ENCODE measurements at regions not wholly inside any gene's neighbourhood (a gene's known extent, or its start where the extent isn't known, plus 50 kb on each side); places are given as distances from the start of the nearest gene placed in this dataset.
A peak's percentile ranks its signal among the peaks of the same experiment; 100 is the strongest.
"Not testable (repeated sequence)": the region's sequence is repeated elsewhere in the genome, so short reads cannot be mapped to it uniquely, and the experiment has no call there.

DNA sequence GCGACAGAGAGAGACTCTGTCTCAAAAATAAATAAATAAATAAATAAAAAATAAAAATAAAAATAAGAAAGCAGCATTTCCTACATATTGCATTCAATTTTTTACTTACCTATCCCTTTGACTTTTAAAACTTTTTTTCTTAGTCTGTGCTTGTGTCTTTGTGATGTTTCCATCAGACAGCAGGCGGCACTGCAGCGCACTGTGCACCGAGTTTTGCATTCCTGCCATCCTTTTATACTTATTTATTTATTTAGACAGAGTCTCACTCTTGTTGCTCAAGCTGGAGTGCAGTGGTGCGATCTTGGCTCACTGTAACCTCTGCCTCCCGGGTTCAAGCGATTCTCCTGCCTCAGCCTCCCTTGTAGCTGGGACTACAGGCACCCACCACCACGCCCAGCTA is 203.9 kb downstream of the SPATA31A1 start:
- H3K4me1 ChIP-seq (ENCODE audit: control insufficient read depth, insufficient read depth, low read length); RAD21 ChIA-PET (ENCODE audit: unreplicated experiment); H3K9ac ChIP-seq (ENCODE audit: control insufficient read depth, insufficient read depth, low read length); DNase-seq (ENCODE audit: low read depth, low spot score); POLR2A ChIA-PET; H3K4me3 ChIP-seq; H4K20me1 ChIP-seq (ENCODE audit: control insufficient read depth, insufficient read depth); in situ Hi-C loops (cut with MboI); intact Hi-C loops (cut with micrococcal nuclease; ENCODE audit: unreplicated experiment); H3K27me3 ChIP-seq (replicated peaks in 1 of 2; ENCODE audit: control insufficient read depth in 2 of 2, insufficient read depth in 2 of 2, low read length in 1 of 2); BruUV-seq (replicated peaks); SMC1A ChIA-PET (ENCODE audit: uncharacterized antibody, unreplicated experiment); H2AFZ ChIP-seq (ENCODE audit: control insufficient read depth, low read depth, low read length); H3K79me2 ChIP-seq (ENCODE audit: control insufficient read depth, insufficient read depth, low read length); H3K36me3 ChIP-seq (ENCODE audit: control insufficient read depth in 2 of 2, insufficient read depth in 2 of 2, low read length in 1 of 2); FAIRE-seq; CTCF ChIA-PET; H3K27ac ChIP-seq (ENCODE audit: control insufficient read depth, insufficient read depth); H3K4me2 ChIP-seq (ENCODE audit: control insufficient read depth, insufficient read depth); H3K9me3 ChIP-seq (replicated peaks; ENCODE audit: control insufficient read depth, insufficient read depth, low read length): not testable (repeated sequence)
- TF ChIP-seq, protein P1, sequence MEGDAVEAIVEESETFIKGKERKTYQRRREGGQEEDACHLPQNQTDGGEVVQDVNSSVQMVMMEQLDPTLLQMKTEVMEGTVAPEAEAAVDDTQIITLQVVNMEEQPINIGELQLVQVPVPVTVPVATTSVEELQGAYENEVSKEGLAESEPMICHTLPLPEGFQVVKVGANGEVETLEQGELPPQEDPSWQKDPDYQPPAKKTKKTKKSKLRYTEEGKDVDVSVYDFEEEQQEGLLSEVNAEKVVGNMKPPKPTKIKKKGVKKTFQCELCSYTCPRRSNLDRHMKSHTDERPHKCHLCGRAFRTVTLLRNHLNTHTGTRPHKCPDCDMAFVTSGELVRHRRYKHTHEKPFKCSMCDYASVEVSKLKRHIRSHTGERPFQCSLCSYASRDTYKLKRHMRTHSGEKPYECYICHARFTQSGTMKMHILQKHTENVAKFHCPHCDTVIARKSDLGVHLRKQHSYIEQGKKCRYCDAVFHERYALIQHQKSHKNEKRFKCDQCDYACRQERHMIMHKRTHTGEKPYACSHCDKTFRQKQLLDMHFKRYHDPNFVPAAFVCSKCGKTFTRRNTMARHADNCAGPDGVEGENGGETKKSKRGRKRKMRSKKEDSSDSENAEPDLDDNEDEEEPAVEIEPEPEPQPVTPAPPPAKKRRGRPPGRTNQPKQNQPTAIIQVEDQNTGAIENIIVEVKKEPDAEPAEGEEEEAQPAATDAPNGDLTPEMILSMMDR (IDR thresholded peaks at IDR 0.05 in 2 of 3, conservative IDR thresholded peaks at IDR 0.05 in 1 of 3; ENCODE audit: control insufficient read depth in 2 of 3, extremely low read depth in 1 of 3, insufficient read depth in 1 of 3, low read depth in 3 of 3, low read length in 3 of 3): peak in 1 of 3 experiments; percentile 36; a peak in 1 of 6 replicates
- TF ChIP-seq RAD21 (IDR thresholded peaks at IDR 0.05; ENCODE audit: insufficient read depth, low read depth, low read length): peak; percentile 32; the same call in 1 of the 2 replicates
- 46% methylated on average over 8 of the region's 8 CpGs for WGBS (ENCODE audit: insufficient coverage, insufficient replicate concordance, low lambda C conversion rate, missing lambda C conversion rate)
- peak; percentile 66 for ATAC-seq

DNA sequence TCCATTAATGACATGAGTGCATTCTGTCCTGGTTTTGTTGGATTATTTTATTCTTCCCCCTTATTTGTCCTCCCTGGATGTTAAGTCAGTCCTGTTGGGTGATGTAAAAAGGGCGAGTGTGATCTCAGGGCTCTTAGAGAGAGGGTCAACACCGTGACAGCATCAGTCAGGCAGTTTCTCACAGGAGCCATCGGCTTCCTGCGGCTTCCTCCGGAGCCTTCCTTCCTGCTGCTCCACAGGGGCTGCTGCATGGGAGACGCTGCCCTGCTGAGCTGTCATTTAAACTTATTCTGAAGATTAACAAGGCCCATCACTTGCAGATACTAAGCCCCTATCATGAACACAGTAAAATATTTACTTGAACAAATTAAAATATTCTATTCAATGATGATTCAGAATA is 211.3 kb downstream of the SPATA31A1 start:
- BruUV-seq (replicated peaks): not testable (repeated sequence)

DNA sequence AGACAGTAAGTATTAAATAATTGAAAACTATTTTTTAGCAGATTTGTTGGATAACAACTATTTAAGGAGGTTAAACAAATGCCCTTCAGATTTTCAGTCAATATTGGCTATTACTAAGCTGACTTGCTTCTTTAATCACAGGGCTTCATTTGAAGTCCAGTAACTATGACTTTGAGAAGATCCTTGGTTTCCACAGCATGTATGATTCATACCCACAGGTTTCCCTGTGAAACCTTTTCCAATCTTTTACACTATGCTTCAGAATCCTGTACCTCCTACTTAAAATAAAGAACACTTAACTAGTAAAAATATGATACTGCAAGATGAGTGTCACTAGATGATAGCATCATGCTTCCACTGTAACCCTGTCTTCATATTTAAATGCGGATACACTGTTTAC is 211.9 kb downstream of the SPATA31A1 start:
- FAIRE-seq; intact Hi-C loops (cut with micrococcal nuclease; ENCODE audit: unreplicated experiment): not testable (repeated sequence)
- WGBS (ENCODE audit: insufficient coverage, insufficient replicate concordance, low lambda C conversion rate, missing lambda C conversion rate): 83% methylated on average over 1 of the region's 1 CpG

More for the DNA sequence above, 211.3 kb downstream of the SPATA31A1 start:
- H3K4me3 ChIP-seq; intact Hi-C loops (cut with micrococcal nuclease; ENCODE audit: unreplicated experiment); H4K20me1 ChIP-seq (ENCODE audit: control insufficient read depth, insufficient read depth); FAIRE-seq; in situ Hi-C loops (cut with MboI); ATAC-seq; SMC1A ChIA-PET (ENCODE audit: uncharacterized antibody, unreplicated experiment); H3K27me3 ChIP-seq (replicated peaks in 1 of 2; ENCODE audit: control insufficient read depth in 2 of 2, insufficient read depth in 2 of 2, low read length in 1 of 2); H3K4me2 ChIP-seq (ENCODE audit: control insufficient read depth, insufficient read depth); H3K79me2 ChIP-seq (ENCODE audit: control insufficient read depth, insufficient read depth, low read length); H3K27ac ChIP-seq (ENCODE audit: control insufficient read depth, insufficient read depth); H3K36me3 ChIP-seq (ENCODE audit: control insufficient read depth in 2 of 2, insufficient read depth in 2 of 2, low read length in 1 of 2); H3K4me1 ChIP-seq (ENCODE audit: control insufficient read depth, insufficient read depth, low read length); H2AFZ ChIP-seq (ENCODE audit: control insufficient read depth, low read depth, low read length); DNase-seq (ENCODE audit: low read depth, low spot score); H3K9ac ChIP-seq (ENCODE audit: control insufficient read depth, insufficient read depth, low read length); POLR2A ChIA-PET; H3K9me3 ChIP-seq (replicated peaks; ENCODE audit: control insufficient read depth, insufficient read depth, low read length); CTCF ChIA-PET; RAD21 ChIA-PET (ENCODE audit: unreplicated experiment): not testable (repeated sequence)
- 34% methylated on average over 6 of the region's 6 CpGs for WGBS (ENCODE audit: insufficient coverage, insufficient replicate concordance, low lambda C conversion rate, missing lambda C conversion rate)

More for the DNA sequence above, 211.9 kb downstream of the SPATA31A1 start:
- POLR2A ChIA-PET; CTCF ChIA-PET; H3K4me1 ChIP-seq (ENCODE audit: control insufficient read depth, insufficient read depth, low read length); H3K4me2 ChIP-seq (ENCODE audit: control insufficient read depth, insufficient read depth); H3K27ac ChIP-seq (ENCODE audit: control insufficient read depth, insufficient read depth); H3K79me2 ChIP-seq (ENCODE audit: control insufficient read depth, insufficient read depth, low read length); DNase-seq (ENCODE audit: low read depth, low spot score); H3K27me3 ChIP-seq (replicated peaks in 1 of 2; ENCODE audit: control insufficient read depth in 2 of 2, insufficient read depth in 2 of 2, low read length in 1 of 2); SMC1A ChIA-PET (ENCODE audit: uncharacterized antibody, unreplicated experiment); RAD21 ChIA-PET (ENCODE audit: unreplicated experiment); in situ Hi-C loops (cut with MboI); ATAC-seq; H3K36me3 ChIP-seq (ENCODE audit: control insufficient read depth in 2 of 2, insufficient read depth in 2 of 2, low read length in 1 of 2); H2AFZ ChIP-seq (ENCODE audit: control insufficient read depth, low read depth, low read length); H4K20me1 ChIP-seq (ENCODE audit: control insufficient read depth, insufficient read depth); H3K9ac ChIP-seq (ENCODE audit: control insufficient read depth, insufficient read depth, low read length); BruUV-seq (replicated peaks); H3K4me3 ChIP-seq; H3K9me3 ChIP-seq (replicated peaks; ENCODE audit: control insufficient read depth, insufficient read depth, low read length): not testable (repeated sequence)

Measured in GM12878 (cell line).